Mesodermal cell (in vitro differentiated cells): ENCODE measurements at regions not wholly inside any gene's neighbourhood (a gene's known extent, or its start where the extent isn't known, plus 50 kb on each side); places are given as distances from the start of the nearest gene placed in this dataset.
"Not testable (repeated sequence)": the region's sequence is repeated elsewhere in the genome, so short reads cannot be mapped to it uniquely, and the experiment has no call there.

Experiments used
- H3K27ac ChIP-seq: 2 replicates; pipeline ENCODE4 v1.7.0; 2013; ENCODE audit warnings: mild to moderate bottlenecking, low read depth, low read length, moderate library complexity; ENCODE audit not compliant: severe bottlenecking
- H3K36me3 ChIP-seq: 2 replicates; pipeline ENCODE4 v1.7.1; 2013; ENCODE audit warnings: mild to moderate bottlenecking, low read length, moderate library complexity; ENCODE audit not compliant: control insufficient read depth, insufficient read depth
- H3K4me1 ChIP-seq: one replicate; pipeline ENCODE4 v1.7.1; 2013; ENCODE audit warnings: mild to moderate bottlenecking, low read length; ENCODE audit not compliant: insufficient read depth, control insufficient read depth, poor library complexity, severe bottlenecking
- H3K4me3 ChIP-seq: 2 replicates; pipeline ENCODE4 v1.7.0; 2013; ENCODE audit warnings: low read length, control low read depth, mild to moderate bottlenecking; ENCODE audit not compliant: insufficient read depth, poor library complexity, severe bottlenecking; ENCODE audit errors: extremely low read depth
- H3K9me3 ChIP-seq: 2 replicates; pipeline ENCODE4 v1.7.1; 2013; ENCODE audit warnings: mild to moderate bottlenecking, low read length, moderate library complexity; ENCODE audit not compliant: control insufficient read depth
- WGBS, 2 experiments: methylation state at CpG; one replicate each; pipeline ENCODE4 v1.1.5; 2013; ENCODE audit warnings: missing lambda C conversion rate in 2 of 2; ENCODE audit not compliant: insufficient coverage in 2 of 2; 5-methylcytosine and 5-hydroxymethylcytosine counted together

DNA sequence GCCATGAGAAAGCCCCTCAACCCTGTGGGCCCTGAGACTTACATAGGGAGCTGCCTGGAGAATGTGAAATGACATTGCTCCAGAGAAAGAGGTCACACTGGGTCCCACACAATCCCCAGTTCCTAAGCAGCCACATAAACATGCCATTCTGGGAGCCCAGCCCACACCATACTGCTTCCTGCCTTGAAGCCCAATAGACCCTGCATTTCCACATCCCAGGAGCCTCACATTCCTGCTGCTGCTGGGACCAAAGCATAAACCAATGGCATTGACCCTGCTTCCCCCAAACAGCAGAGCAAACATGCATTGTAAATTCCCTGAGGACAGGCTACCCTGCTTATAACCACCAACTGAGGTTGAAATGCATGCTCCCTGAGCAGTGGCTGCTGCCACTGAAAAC lies 1117.6 kb upstream of the SLC39A10 start:
- H3K4me3 ChIP-seq = no peak overlapping the region
- no peaks in the 10 kb centered on the region for H3K9me3 ChIP-seq
- no peaks in the 10 kb centered on the region for H3K4me1 ChIP-seq
- no peaks in the 10 kb centered on the region for H3K36me3 ChIP-seq
- H3K27ac ChIP-seq = no peak overlapping the region

DNA sequence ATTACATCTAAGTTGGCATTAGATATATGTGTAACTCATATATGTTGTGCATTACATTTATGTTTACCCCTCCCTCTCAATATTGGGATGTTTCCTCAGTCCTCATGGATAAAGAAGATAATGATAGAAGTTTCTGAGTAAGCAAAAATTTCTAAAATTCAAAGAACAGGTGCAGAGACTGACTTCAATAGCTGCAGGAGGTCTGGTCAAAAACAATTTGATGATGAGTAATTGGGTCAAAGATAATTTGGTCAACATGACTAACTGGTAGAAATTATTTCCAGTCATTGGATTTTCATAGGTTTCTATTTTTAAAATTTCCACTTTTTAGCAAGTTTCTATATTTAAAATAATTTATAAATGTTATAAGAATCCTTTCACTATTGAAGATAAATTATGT lies 1130.9 kb upstream of the SLC39A10 start:
- Histone ChIP-seq H3K27ac (no peak overlapping the region), H3K4me1 (no peaks in the 10 kb centered on the region), H3K4me3 (no peak overlapping the region), H3K36me3 (no peaks in the 10 kb centered on the region), H3K9me3 (no peaks in the 10 kb centered on the region)

GRCh38 chr2:194514281-194514680 lies 1142.7 kb upstream of the SLC39A10 start:
- WGBS, 2 experiments = 80 to 96% methylated on average over 2 of the region's 2 CpGs
- no peak overlapping the region for H3K27ac ChIP-seq
- H3K4me1 ChIP-seq = no peaks in the 10 kb centered on the region
- H3K4me3 ChIP-seq = no peak overlapping the region
- H3K9me3 ChIP-seq = no peaks in the 10 kb centered on the region
- H3K36me3 ChIP-seq = no peaks in the 10 kb centered on the region

- not testable (repeated sequence) for H3K36me3 ChIP-seq, H3K4me1 ChIP-seq, H3K4me3 ChIP-seq, H3K27ac ChIP-seq, H3K9me3 ChIP-seq
- 60% methylated on average over 1 of the region's 2 CpGs; no CpG with 5 or more reads in 1 of the 2 experiments for WGBS, 2 experiments
Measured at GRCh38 chr2:194511070-194511469, 1146.0 kb upstream of the SLC39A10 start.

DNA sequence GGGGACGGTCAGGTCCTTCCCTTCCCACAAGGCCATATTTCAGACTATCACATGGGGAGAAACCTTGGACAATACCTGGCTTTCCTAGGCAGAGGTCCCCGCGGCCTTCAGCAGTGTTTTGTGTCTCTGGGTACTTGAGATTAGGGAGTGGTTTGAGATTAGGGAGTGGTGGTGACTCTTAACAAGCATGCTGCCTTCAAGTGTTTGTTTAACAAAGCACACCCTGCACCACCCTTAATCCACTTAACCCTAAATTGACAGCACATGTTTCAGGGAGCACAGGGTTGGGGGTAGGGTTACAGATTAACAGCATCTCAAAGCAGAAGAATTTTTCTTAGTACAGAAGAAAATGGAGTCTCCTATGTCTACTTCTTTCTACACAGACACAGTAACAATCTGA lies 1152.2 kb upstream of the SLC39A10 start:
- not testable (repeated sequence) for H3K4me1 ChIP-seq, H3K36me3 ChIP-seq, H3K27ac ChIP-seq, H3K9me3 ChIP-seq, H3K4me3 ChIP-seq
- no CpG with 5 or more reads among the region's 3 CpGs for WGBS, 2 experiments

DNA sequence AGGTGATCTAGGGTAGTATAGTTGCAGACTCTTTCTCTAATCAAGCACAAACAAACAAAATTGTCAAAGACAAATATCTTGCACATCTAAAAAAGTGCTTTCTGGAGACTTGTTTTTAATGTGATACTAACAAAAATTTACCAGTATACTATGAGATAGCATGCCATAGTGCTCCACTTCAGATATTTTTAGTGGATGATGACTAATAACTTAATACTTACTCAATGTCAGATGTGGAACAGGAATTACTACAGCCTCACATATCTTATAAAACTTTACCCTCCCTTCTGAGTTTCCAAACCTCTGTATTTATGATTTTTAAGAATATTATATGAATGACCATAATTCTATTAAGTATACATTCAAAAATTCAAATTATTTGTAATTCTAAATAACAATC lies 1162.0 kb upstream of the SLC39A10 start:
- no peak overlapping the region for H3K4me3 ChIP-seq
- no peaks in the 10 kb centered on the region for H3K4me1 ChIP-seq
- no peaks in the 10 kb centered on the region for H3K36me3 ChIP-seq
- H3K9me3 ChIP-seq = no peaks in the 10 kb centered on the region
- H3K27ac ChIP-seq = no peak overlapping the region

DNA sequence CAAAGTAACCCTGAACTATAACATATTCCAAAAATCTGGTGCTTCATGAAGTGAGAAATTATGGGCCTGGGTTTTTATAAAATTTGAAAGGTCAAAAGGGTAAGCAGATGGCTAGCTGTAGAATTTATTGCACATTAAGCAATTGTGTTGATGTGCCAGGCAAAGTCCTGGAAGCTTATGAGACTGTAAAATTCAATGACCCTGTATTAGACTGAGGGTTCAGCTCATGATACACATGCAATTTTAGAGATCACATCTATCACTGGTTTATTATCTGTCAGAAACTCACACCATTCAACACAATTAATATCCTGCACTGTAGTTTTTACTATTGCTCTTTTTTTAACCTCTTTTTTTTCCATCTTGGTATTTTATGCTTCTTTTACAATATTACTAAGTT lies 1162.6 kb upstream of the SLC39A10 start:
- H3K36me3 ChIP-seq = no peaks in the 10 kb centered on the region
- no peaks in the 10 kb centered on the region for H3K4me1 ChIP-seq
- no peak overlapping the region for H3K4me3 ChIP-seq
- no peaks in the 10 kb centered on the region for H3K9me3 ChIP-seq
- H3K27ac ChIP-seq = no peak overlapping the region

DNA sequence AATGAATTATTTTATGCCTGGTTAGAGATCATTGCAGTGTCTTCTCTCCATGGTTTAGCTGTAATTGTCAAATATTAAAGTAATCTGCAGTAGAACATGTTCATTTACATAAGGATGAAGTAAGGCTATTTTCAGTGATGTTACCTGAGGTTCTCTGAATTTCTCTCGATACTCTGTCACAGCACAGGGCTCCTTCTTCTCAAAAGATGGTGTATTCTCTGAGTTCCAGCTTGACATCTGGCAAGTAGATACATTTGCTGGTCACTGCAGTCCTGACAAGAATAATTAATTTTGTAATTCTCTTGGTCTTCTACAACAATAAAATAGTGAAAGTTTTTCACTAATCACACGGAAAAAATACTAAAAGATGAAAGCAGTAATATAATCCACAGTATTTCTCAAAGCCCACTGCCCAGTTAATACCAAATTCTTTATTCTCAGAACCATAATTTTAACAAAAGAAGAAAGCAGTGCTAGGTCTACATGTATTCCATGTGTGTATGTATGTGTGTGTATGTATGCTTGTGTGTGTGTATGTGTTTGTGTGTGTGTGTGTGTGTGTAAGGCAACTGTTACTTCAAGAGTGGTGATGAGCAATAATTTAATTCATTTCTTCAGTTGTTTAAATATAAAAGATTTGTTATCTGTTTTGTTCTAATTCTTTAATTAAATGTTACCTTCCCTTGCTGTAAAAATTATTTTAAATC lies 1165.5 kb upstream of the SLC39A10 start:
- Histone ChIP-seq H3K36me3 (no peaks in the 10 kb centered on the region), H3K4me3 (no peak overlapping the region), H3K9me3 (no peaks in the 10 kb centered on the region), H3K4me1 (no peaks in the 10 kb centered on the region), H3K27ac (no peak overlapping the region)
- 83% methylated on average over 1 of the region's 2 CpGs; no CpG with 5 or more reads in 1 of the 2 experiments for WGBS, 2 experiments

GRCh38 chr2:194486326-194486725 lies 1170.7 kb upstream of the SLC39A10 start:
- no peak overlapping the region for H3K4me3 ChIP-seq
- H3K9me3 ChIP-seq = no peaks in the 10 kb centered on the region
- H3K36me3 ChIP-seq = no peaks in the 10 kb centered on the region
- no peaks in the 10 kb centered on the region for H3K4me1 ChIP-seq
- 100% methylated on average over 2 of the region's 4 CpGs; no CpG with 5 or more reads in 1 of the 2 experiments for WGBS, 2 experiments
- H3K27ac ChIP-seq = no peak overlapping the region

GRCh38 chr2:194483041-194483440 lies 1174.0 kb upstream of the SLC39A10 start:
- Histone ChIP-seq H3K9me3 (no peaks in the 10 kb centered on the region), H3K4me1 (no peaks in the 10 kb centered on the region), H3K27ac (no peak overlapping the region), H3K36me3 (no peaks in the 10 kb centered on the region), H3K4me3 (no peak overlapping the region)
- WGBS, 2 experiments = no CpG with 5 or more reads among the region's 1 CpG

GRCh38 chr2:194465641-194466040 lies 1191.4 kb upstream of the SLC39A10 start:
- no peaks in the 10 kb centered on the region for H3K9me3 ChIP-seq
- H3K36me3 ChIP-seq = no peaks in the 10 kb centered on the region
- H3K27ac ChIP-seq = no peak overlapping the region
- H3K4me1 ChIP-seq = no peaks in the 10 kb centered on the region
- H3K4me3 ChIP-seq = no peak overlapping the region
- whole genome bisulfite sequencing, 2 experiments = 80 to 91% methylated on average over 1 of the region's 3 CpGs
